MM.1S (cell line): ENCODE measurements at regions not wholly inside any gene's neighbourhood (a gene's known extent, or its start where the extent isn't known, plus 50 kb on each side); places are given as distances from the start of the nearest gene placed in this dataset.

Source experiments
- EZH2 ChIP-seq: fragments of 300-600 bp; sonication (generic); optimal IDR thresholded peaks from 2 replicates; pipeline ENCODE3; 2017; ENCODE audit warnings: low read depth, mild to moderate bottlenecking, antibody characterized with exemption, low read length, mixed read lengths
- EZH2phosphoT487 ChIP-seq: fragments of 300-600 bp; sonication (generic); IDR thresholded peaks from 2 replicates; pipeline ENCODE4 v1.6.1; 2018; ENCODE audit warnings: antibody characterized with exemption, low read length
- TF ChIP-seq, protein P1 (sequence below): fragments of 300-600 bp; sonication (generic); IDR thresholded peaks from 2 replicates; pipeline ENCODE4 v1.5.1; 2016; ENCODE audit warnings: antibody characterized with exemption, low read length, mixed read lengths

DNA sequence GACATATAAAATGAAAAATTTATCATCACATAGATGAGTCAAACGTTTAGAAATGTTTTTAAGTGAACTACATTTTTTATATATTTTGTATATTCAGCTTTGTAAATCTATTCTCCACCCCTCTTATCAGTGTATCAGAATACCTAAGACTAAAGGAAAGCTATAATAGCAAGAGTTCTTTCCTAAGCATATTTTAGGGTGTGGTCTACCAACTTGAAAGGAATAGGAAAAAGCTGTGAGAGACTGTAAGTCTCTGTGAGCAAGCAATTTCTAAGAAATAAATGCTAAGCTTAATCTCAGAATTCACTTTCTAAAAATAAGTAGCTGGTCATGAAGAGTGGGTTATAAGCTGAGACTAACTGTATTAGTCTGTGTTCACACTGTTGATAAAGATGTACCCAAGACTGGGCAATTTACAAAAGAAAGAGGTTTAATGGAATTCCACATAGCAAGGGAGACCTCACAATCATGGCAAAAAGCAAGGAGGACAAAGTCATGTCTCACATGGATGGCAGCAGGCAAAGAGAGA, 175.4 kb upstream of the PREP start:
- TF ChIP-seq, protein P1, sequence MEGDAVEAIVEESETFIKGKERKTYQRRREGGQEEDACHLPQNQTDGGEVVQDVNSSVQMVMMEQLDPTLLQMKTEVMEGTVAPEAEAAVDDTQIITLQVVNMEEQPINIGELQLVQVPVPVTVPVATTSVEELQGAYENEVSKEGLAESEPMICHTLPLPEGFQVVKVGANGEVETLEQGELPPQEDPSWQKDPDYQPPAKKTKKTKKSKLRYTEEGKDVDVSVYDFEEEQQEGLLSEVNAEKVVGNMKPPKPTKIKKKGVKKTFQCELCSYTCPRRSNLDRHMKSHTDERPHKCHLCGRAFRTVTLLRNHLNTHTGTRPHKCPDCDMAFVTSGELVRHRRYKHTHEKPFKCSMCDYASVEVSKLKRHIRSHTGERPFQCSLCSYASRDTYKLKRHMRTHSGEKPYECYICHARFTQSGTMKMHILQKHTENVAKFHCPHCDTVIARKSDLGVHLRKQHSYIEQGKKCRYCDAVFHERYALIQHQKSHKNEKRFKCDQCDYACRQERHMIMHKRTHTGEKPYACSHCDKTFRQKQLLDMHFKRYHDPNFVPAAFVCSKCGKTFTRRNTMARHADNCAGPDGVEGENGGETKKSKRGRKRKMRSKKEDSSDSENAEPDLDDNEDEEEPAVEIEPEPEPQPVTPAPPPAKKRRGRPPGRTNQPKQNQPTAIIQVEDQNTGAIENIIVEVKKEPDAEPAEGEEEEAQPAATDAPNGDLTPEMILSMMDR = no peak
- no peak for TF ChIP-seq EZH2phosphoT487
- TF ChIP-seq EZH2 = no peak
